Anterior cingulate cortex (tissue), 58 donors: ENCODE measurements at regions not wholly inside any gene's neighbourhood (a gene's known extent, or its start where the extent isn't known, plus 50 kb on each side); places are given as distances from the start of the nearest gene placed in this dataset.
A peak's percentile ranks its signal among the peaks of the same experiment; 100 is the strongest.
"Not testable (repeated sequence)": the region's sequence is repeated elsewhere in the genome, so short reads cannot be mapped to it uniquely, and the experiment has no call there.

Source experiments
- DNase-seq, 58 donors: peaks; one replicate each; lab custom pipeline; 2025; lab: John Stamatoyannopoulos, UW

- no peak for DNase-seq
These were observed 341.2 kb upstream of the DCN start for GRCh38 chr12:91523831-91524230.

GRCh38 chr12:91516695-91517047 lies 334.1 kb upstream of the DCN start:
- no peak for DNase-seq

- DNase-seq, result no peak
These were observed 333.5 kb upstream of the DCN start for GRCh38 chr12:91515944-91516694.

GRCh38 chr12:91513313-91513712 lies 330.7 kb upstream of the DCN start:
- peak in 1 of 58 donors; percentile 3 for DNase-seq

- DNase-seq, result no peak
These were observed 329.3 kb upstream of the DCN start for GRCh38 chr12:91511795-91512420.

GRCh38 chr12:91507754-91508153 lies 325.1 kb upstream of the DCN start:
- no peak for DNase-seq

GRCh38 chr12:91506452-91506851 lies 323.8 kb upstream of the DCN start:
- DNase-seq, result no peak

- no peak for DNase-seq
These were observed 322.4 kb upstream of the DCN start for GRCh38 chr12:91505006-91505405.

- no peak for DNase-seq
These were observed 319.6 kb upstream of the DCN start for GRCh38 chr12:91502208-91502607.

- DNase-seq, result no peak
These were observed 313.7 kb upstream of the DCN start for GRCh38 chr12:91496337-91496736.

- DNase-seq, result no peak
These were observed 310.7 kb upstream of the DCN start for GRCh38 chr12:91493308-91493707.

- DNase-seq, result no peak
These were observed 310.0 kb upstream of the DCN start for GRCh38 chr12:91492648-91493047.

GRCh38 chr12:91490667-91491311 lies 308.2 kb upstream of the DCN start:
- no peak for DNase-seq

- DNase-seq, result no peak
These were observed 300.9 kb upstream of the DCN start for GRCh38 chr12:91483471-91483985.

GRCh38 chr12:91482231-91482630 lies 299.6 kb upstream of the DCN start:
- no peak for DNase-seq

- DNase-seq, result no peak
These were observed 295.9 kb upstream of the DCN start for GRCh38 chr12:91478500-91478899.

- no peak for DNase-seq
These were observed 285.1 kb upstream of the DCN start for GRCh38 chr12:91467686-91468085.

- DNase-seq, result no peak
These were observed 278.4 kb upstream of the DCN start for GRCh38 chr12:91461061-91461460.

GRCh38 chr12:91460469-91460868 lies 277.9 kb upstream of the DCN start:
- no peak for DNase-seq

GRCh38 chr12:91455321-91455720 lies 272.7 kb upstream of the DCN start:
- DNase-seq, result no peak

GRCh38 chr12:91454179-91454578 lies 271.6 kb upstream of the DCN start:
- DNase-seq, result no peak

GRCh38 chr12:91452464-91452863 lies 269.8 kb upstream of the DCN start:
- not testable (repeated sequence) for DNase-seq
